Testis (tissue), 2 donors: ENCODE measurements at regions not wholly inside any gene's neighbourhood (a gene's known extent, or its start where the extent isn't known, plus 50 kb on each side); places are given as distances from the start of the nearest gene placed in this dataset.

ENCODE experiments used
- POLR2A ChIP-seq: fragments of 450-650 bp; IDR thresholded peaks from one replicate; pipeline ENCODE4 v1.6.1; 2017; ENCODE audit warnings: antibody characterized with exemption, mild to moderate bottlenecking, moderate library complexity
- TF ChIP-seq, protein P1 (sequence below), 3 experiments: fragments of 450-650 bp in 2 of 3; fragments of 200-600 bp in 1 of 3; sonication (generic) in 1 of 3; IDR thresholded peaks; one replicate each; pipeline ENCODE4 v1.5.1; 2016 to 2019; ENCODE audit warnings: antibody characterized with exemption in 3 of 3, mild to moderate bottlenecking in 2 of 3, moderate library complexity in 1 of 3

DNA sequence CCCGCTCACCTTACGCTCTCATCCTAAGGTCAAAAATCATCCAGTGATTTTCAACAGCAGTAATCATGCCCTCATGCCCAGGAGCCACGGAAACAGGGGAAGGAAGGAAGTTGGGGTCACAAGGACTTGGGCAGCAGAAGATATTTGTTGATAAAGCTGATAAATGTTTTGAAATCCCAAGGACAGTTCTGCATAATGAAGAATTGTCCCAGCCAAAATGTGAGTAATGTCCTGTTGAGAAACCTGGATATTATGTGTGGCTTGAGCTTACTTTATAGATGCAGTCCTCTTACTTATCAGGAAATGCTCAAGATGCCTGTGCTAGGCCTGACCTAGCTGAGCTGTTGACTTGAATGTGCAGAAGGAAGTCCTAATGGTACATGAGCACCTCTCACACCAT is 263.0 kb upstream of the ZFP42 start:
- TF ChIP-seq POLR2A: no peak
- TF ChIP-seq, protein P1, sequence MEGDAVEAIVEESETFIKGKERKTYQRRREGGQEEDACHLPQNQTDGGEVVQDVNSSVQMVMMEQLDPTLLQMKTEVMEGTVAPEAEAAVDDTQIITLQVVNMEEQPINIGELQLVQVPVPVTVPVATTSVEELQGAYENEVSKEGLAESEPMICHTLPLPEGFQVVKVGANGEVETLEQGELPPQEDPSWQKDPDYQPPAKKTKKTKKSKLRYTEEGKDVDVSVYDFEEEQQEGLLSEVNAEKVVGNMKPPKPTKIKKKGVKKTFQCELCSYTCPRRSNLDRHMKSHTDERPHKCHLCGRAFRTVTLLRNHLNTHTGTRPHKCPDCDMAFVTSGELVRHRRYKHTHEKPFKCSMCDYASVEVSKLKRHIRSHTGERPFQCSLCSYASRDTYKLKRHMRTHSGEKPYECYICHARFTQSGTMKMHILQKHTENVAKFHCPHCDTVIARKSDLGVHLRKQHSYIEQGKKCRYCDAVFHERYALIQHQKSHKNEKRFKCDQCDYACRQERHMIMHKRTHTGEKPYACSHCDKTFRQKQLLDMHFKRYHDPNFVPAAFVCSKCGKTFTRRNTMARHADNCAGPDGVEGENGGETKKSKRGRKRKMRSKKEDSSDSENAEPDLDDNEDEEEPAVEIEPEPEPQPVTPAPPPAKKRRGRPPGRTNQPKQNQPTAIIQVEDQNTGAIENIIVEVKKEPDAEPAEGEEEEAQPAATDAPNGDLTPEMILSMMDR (IDR thresholded peaks at IDR 0.05): no peak
